ENCODE measurements at regions not wholly inside any gene's neighbourhood (a gene's known extent, or its start where the extent isn't known, plus 50 kb on each side); places are given as distances from the start of the nearest gene placed in this dataset.

DNA sequence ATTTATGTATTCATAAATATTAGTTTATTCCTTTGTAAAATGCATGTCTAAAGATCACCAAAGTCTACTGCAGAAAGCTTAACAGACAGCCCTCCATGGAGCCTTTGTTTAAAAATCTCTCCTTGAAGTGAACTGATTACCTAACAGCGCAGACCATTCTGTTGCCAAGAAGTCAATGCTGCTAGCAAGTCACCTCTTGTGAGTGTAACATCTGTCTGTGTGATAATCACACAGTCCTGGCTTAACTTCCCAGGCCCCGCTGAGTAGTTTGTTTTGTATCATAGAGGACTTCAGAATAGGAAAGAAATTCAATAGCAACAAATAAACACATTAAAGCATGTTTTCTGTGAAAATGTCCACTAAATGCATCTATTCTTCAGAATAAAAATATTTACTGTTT lies 435.3 kb upstream of the IGFBP3 start:
- H3K4me1 Mint-ChIP-seq (ENCODE audit: low read depth), result no peaks in the 10 kb centered on the region
- H3K27ac ChIP-seq (ENCODE audit: low read depth in 1 of 2, low read length in 2 of 2), result no peak overlapping the region
- ChIA-PET CTCF (no interaction called here), POLR2A (no interaction called here)
- TF ChIP-seq CTCF (IDR thresholded peaks at IDR 0.05), result no peak
- H3K4me3 Mint-ChIP-seq, result no peak overlapping the region
- no peaks in the 10 kb centered on the region for H3K36me3 ChIP-seq (ENCODE audit: insufficient read depth, low read length)
- H3K27ac Mint-ChIP-seq, result no peak overlapping the region
- no peaks in the 10 kb centered on the region for H3K9me3 Mint-ChIP-seq
- no peak for ATAC-seq (ENCODE audit: poor library complexity)
- no peaks in the 10 kb centered on the region for H3K27me3 Mint-ChIP-seq
- no peak overlapping the region for H3K4me3 ChIP-seq (ENCODE audit: low read length)
- no peaks in the 10 kb centered on the region for H3K27me3 ChIP-seq (ENCODE audit: control insufficient read depth in 1 of 2, insufficient read depth in 2 of 2, low read length in 2 of 2)
- no peaks in the 10 kb centered on the region for H3K36me3 Mint-ChIP-seq (ENCODE audit: low read depth)
- intact Hi-C loops (cut with DNase I, micrococcal nuclease), result no loop called here
- H3K9me3 ChIP-seq (ENCODE audit: control insufficient read depth in 1 of 2, insufficient read depth in 1 of 2, low read length in 2 of 2), result peaks cover 0 to 4% of the 10 kb centered on the region in 2 experiments
- H3K4me1 ChIP-seq (ENCODE audit: insufficient read depth, low read length), result no peaks in the 10 kb centered on the region
- no peak for DNase-seq

- H3K27ac ChIP-seq (ENCODE audit: low read depth in 1 of 2, low read length in 2 of 2), result no peak overlapping the region
- Mint-ChIP-seq H3K27me3 (no peaks in the 10 kb centered on the region), H3K27ac (no peak overlapping the region), H3K9me3 (no peaks in the 10 kb centered on the region), H3K36me3 (ENCODE audit: low read depth) (no peaks in the 10 kb centered on the region), H3K4me3 (no peak overlapping the region), H3K4me1 (ENCODE audit: low read depth) (no peaks in the 10 kb centered on the region)
- no peaks in the 10 kb centered on the region for H3K9me3 ChIP-seq (ENCODE audit: control insufficient read depth in 1 of 2, insufficient read depth in 1 of 2, low read length in 2 of 2)
- H3K4me3 ChIP-seq (ENCODE audit: low read length), result no peak overlapping the region
- intact Hi-C loops (cut with DNase I, micrococcal nuclease), result no loop called here
- H3K27me3 ChIP-seq (ENCODE audit: control insufficient read depth in 1 of 2, insufficient read depth in 2 of 2, low read length in 2 of 2), result no peaks in the 10 kb centered on the region
- no peak for TF ChIP-seq CTCF (IDR thresholded peaks at IDR 0.05)
- no peaks in the 10 kb centered on the region for H3K4me1 ChIP-seq (ENCODE audit: insufficient read depth, low read length)
- CTCF ChIA-PET, result no interaction called here
- POLR2A ChIA-PET, result no interaction called here
- no peaks in the 10 kb centered on the region for H3K36me3 ChIP-seq (ENCODE audit: insufficient read depth, low read length)
- ATAC-seq (ENCODE audit: poor library complexity), result no peak
- DNase-seq, result no peak
Observed at GRCh38 chr7:46355331-46355730, 434.3 kb upstream of the IGFBP3 start.

DNA sequence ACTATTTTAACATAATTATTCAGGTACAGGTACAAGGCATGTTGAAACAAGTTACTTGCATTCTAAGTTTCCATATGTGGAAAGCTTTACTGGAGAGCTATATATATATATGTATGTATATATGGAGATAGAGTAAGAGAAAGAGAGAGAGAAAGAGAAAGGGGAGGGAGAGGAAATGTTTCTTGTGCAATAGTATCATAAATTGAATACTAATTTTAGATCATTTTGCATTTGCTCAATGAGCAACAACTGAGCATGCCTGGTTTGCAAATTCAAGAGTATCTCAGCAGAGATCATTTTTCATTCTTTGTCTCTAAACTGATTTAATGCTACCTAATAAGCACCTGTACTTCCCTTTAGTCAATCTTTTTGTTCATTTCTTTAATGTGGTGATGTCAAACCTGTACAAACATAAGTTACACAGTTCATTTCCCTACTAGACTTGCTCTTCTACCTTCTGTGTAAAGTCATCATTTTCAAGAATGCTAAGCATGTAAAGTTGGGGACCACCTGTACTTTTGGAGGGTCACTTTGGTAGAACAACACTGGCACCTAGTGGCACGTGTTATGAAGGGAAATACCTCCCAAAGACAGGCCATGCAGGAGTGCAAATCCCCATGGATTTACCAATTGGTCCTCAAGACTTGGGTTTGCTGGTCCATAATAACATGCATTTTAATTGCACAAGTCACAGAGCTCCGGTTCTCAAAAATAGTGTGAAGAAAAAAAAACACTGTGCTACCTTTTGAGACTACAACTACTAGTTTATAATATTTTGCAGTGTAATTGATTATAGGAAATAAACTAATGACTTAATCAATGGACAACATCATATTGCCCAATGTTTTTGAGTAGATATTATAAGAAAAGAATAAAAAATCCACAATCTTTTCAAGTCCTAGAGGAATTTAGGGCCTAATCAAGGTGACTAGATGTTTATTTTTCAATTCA lies 431.2 kb upstream of the IGFBP3 start:
- Histone ChIP-seq H3K9me3 (ENCODE audit: control insufficient read depth in 1 of 2, insufficient read depth in 1 of 2, low read length in 2 of 2) (no peaks in the 10 kb centered on the region), H3K4me1 (ENCODE audit: insufficient read depth, low read length) (no peaks in the 10 kb centered on the region), H3K36me3 (ENCODE audit: insufficient read depth, low read length) (no peaks in the 10 kb centered on the region), H3K27me3 (ENCODE audit: control insufficient read depth in 1 of 2, insufficient read depth in 2 of 2, low read length in 2 of 2) (no peaks in the 10 kb centered on the region), H3K27ac (ENCODE audit: low read depth in 1 of 2, low read length in 2 of 2) (no peak overlapping the region), H3K4me3 (ENCODE audit: low read length) (no peak overlapping the region)
- ChIA-PET CTCF (no interaction called here), POLR2A (no interaction called here)
- H3K9me3 Mint-ChIP-seq, result no peaks in the 10 kb centered on the region
- no peaks in the 10 kb centered on the region for H3K4me1 Mint-ChIP-seq (ENCODE audit: low read depth)
- DNase-seq (peak in 4 of 14 experiments; percentile 23 to 39 (median 28)), ATAC-seq (ENCODE audit: poor library complexity) (no peak)
- intact Hi-C loops (cut with DNase I, micrococcal nuclease), result loop anchor here in 1 of 2 experiments (2.0 kb wide), 1 partner anchor 435 kb away; no protein-coding TSS in a partner anchor
- no peak for TF ChIP-seq CTCF (IDR thresholded peaks at IDR 0.05)
- no peak overlapping the region for H3K4me3 Mint-ChIP-seq
- H3K36me3 Mint-ChIP-seq (ENCODE audit: low read depth), result no peaks in the 10 kb centered on the region
- no peaks in the 10 kb centered on the region for H3K27me3 Mint-ChIP-seq
- H3K27ac Mint-ChIP-seq, result no peak overlapping the region

All from CD4-positive, alpha-beta T cell (primary cell).